ENCODE measurements at regions not wholly inside any gene's neighbourhood (a gene's known extent, or its start where the extent isn't known, plus 50 kb on each side); places are given as distances from the start of the nearest gene placed in this dataset.

DNA sequence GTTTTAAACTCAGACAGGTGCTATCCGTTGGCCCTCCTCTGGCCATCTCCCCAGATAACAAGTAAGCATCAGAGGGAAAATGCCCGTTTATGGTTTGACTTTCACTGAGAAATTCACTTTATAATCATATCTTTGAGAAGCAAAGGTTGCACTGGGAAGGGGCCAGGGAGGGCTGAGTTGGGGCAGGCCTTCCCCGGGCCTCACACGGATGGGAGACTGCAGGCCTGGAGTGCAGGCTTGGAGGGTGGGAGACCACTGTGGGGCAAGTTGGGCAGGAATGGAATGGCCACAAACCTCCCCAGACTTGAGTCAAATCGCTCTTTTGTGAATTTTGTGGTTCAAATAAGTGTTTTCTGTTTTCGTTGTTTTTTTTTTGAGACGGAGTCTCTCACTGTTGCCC is 451.7 kb downstream of the TSHZ3 start:
- POLR2A ChIA-PET: no interaction called here
- Mint-ChIP-seq H3K27ac (ENCODE audit: low read depth, unreplicated experiment) (no peak overlapping the region), H3K27me3 (ENCODE audit: insufficient read depth, unreplicated experiment) (no peaks in the 10 kb centered on the region)

GRCh38 chr19:30897034-30897433 is 452.2 kb downstream of the TSHZ3 start:
- TF ChIP-seq, protein P1, sequence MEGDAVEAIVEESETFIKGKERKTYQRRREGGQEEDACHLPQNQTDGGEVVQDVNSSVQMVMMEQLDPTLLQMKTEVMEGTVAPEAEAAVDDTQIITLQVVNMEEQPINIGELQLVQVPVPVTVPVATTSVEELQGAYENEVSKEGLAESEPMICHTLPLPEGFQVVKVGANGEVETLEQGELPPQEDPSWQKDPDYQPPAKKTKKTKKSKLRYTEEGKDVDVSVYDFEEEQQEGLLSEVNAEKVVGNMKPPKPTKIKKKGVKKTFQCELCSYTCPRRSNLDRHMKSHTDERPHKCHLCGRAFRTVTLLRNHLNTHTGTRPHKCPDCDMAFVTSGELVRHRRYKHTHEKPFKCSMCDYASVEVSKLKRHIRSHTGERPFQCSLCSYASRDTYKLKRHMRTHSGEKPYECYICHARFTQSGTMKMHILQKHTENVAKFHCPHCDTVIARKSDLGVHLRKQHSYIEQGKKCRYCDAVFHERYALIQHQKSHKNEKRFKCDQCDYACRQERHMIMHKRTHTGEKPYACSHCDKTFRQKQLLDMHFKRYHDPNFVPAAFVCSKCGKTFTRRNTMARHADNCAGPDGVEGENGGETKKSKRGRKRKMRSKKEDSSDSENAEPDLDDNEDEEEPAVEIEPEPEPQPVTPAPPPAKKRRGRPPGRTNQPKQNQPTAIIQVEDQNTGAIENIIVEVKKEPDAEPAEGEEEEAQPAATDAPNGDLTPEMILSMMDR (IDR thresholded peaks at IDR 0.05; ENCODE audit: unreplicated experiment): no peak
- Mint-ChIP-seq H3K4me1 (ENCODE audit: insufficient read depth, unreplicated experiment) (no peaks in the 10 kb centered on the region), H3K27ac (ENCODE audit: low read depth, unreplicated experiment) (no peak overlapping the region), H3K4me3 (ENCODE audit: unreplicated experiment) (no peak overlapping the region), H3K9me3 (ENCODE audit: unreplicated experiment) (peaks cover 27% of the 10 kb centered on the region), H3K36me3 (ENCODE audit: insufficient read depth, unreplicated experiment) (no peaks in the 10 kb centered on the region), H3K27me3 (ENCODE audit: insufficient read depth, unreplicated experiment) (no peaks in the 10 kb centered on the region)
- no TSS peak for BruUV-seq (replicated peaks)
- intact Hi-C loops (cut with micrococcal nuclease): no loop called here
- DNase-seq (ENCODE audit: unreplicated experiment): no peak
- ChIA-PET CTCF (no interaction called here), POLR2A (no interaction called here)

More for the DNA sequence above, 451.7 kb downstream of the TSHZ3 start:
- CTCF ChIA-PET: no interaction called here
- intact Hi-C loops (cut with micrococcal nuclease): no loop called here
- no TSS peak for BruUV-seq (replicated peaks)
- DNase-seq (ENCODE audit: unreplicated experiment): no peak
- no peaks in the 10 kb centered on the region for H3K4me1 Mint-ChIP-seq (ENCODE audit: insufficient read depth, unreplicated experiment)
- H3K36me3 Mint-ChIP-seq (ENCODE audit: insufficient read depth, unreplicated experiment): no peaks in the 10 kb centered on the region
- TF ChIP-seq, protein P1 (IDR thresholded peaks at IDR 0.05; ENCODE audit: unreplicated experiment): no peak
- peaks cover 32% of the 10 kb centered on the region for H3K9me3 Mint-ChIP-seq (ENCODE audit: unreplicated experiment)
- no peak overlapping the region for H3K4me3 Mint-ChIP-seq (ENCODE audit: unreplicated experiment)

DNA sequence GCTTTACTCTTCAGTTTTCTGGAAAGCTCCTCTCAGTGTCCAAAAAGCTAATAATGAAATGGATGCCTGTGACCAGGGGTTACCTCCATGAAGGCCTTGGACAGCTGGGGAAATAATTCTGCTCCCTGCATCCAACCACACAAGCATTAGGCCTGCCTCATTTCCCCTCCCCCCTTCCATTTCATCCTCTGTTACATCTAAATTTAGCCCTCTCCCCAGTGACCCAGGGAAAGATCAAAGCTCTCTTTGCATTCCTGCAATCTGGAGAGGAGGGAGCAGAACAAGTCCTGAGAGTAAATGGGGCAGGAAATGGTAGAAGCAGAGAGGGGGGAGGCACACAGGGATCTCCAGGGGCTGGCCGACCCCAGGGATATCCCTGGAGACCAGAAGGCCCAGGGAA is 452.7 kb downstream of the TSHZ3 start:
- Mint-ChIP-seq H3K27ac (ENCODE audit: low read depth, unreplicated experiment) (no peak overlapping the region), H3K4me1 (ENCODE audit: insufficient read depth, unreplicated experiment) (no peaks in the 10 kb centered on the region)

GRCh38 chr19:30895946-30896345 is 453.3 kb downstream of the TSHZ3 start:
- no TSS peak for BruUV-seq (replicated peaks)
- Mint-ChIP-seq H3K4me3 (ENCODE audit: unreplicated experiment) (no peak overlapping the region), H3K36me3 (ENCODE audit: insufficient read depth, unreplicated experiment) (no peaks in the 10 kb centered on the region), H3K27me3 (ENCODE audit: insufficient read depth, unreplicated experiment) (no peaks in the 10 kb centered on the region), H3K27ac (ENCODE audit: low read depth, unreplicated experiment) (no peak overlapping the region), H3K9me3 (ENCODE audit: unreplicated experiment) (peaks cover 24% of the 10 kb centered on the region), H3K4me1 (ENCODE audit: insufficient read depth, unreplicated experiment) (no peaks in the 10 kb centered on the region)
- TF ChIP-seq, protein P1 (IDR thresholded peaks at IDR 0.05; ENCODE audit: unreplicated experiment): no peak
- POLR2A ChIA-PET: no interaction called here
- CTCF ChIA-PET: no interaction called here
- DNase-seq (ENCODE audit: unreplicated experiment): no peak
- intact Hi-C loops (cut with micrococcal nuclease): no loop called here

More for the DNA sequence above, 452.7 kb downstream of the TSHZ3 start:
- TF ChIP-seq, protein P1 (IDR thresholded peaks at IDR 0.05; ENCODE audit: unreplicated experiment): no peak
- intact Hi-C loops (cut with micrococcal nuclease): no loop called here
- ChIA-PET POLR2A (no interaction called here), CTCF (no interaction called here)
- no peak overlapping the region for H3K4me3 Mint-ChIP-seq (ENCODE audit: unreplicated experiment)
- peaks cover 24% of the 10 kb centered on the region for H3K9me3 Mint-ChIP-seq (ENCODE audit: unreplicated experiment)
- no peaks in the 10 kb centered on the region for H3K27me3 Mint-ChIP-seq (ENCODE audit: insufficient read depth, unreplicated experiment)
- no peak for DNase-seq (ENCODE audit: unreplicated experiment)
- no peaks in the 10 kb centered on the region for H3K36me3 Mint-ChIP-seq (ENCODE audit: insufficient read depth, unreplicated experiment)
- BruUV-seq (replicated peaks): no TSS peak
